ENCODE measurements at regions not wholly inside any gene's neighbourhood (a gene's known extent, or its start where the extent isn't known, plus 50 kb on each side); places are given as distances from the start of the nearest gene placed in this dataset.

- TF ChIP-seq CTCF (IDR thresholded peaks at IDR 0.05) (no peak), POLR2A (IDR thresholded peaks at IDR 0.05) (no peak)
Measured at GRCh38 chr3:14298991-14299555, 103.3 kb upstream of the SLC6A6 start.
